Upper lobe of left lung (tissue), 4 donors: ENCODE measurements at regions not wholly inside any gene's neighbourhood (a gene's known extent, or its start where the extent isn't known, plus 50 kb on each side); places are given as distances from the start of the nearest gene placed in this dataset.

Source experiments
- POLR2AphosphoS5 ChIP-seq, 2 donors: sonication (generic); formaldehyde crosslinking; IDR thresholded peaks; one replicate each; pipeline ENCODE4 v1.5.1; 2017; ENCODE audit warnings: antibody characterized with exemption in 2 of 2
- TF ChIP-seq, protein P1 (sequence below), 6 experiments: fragments of 450-650 bp in 4 of 6; fragments of 200-600 bp in 2 of 6; sonication (generic) in 2 of 6; IDR thresholded peaks; one replicate each; pipeline ENCODE4 v1.5.1; 2016 to 2019; ENCODE audit warnings: antibody characterized with exemption in 6 of 6

DNA sequence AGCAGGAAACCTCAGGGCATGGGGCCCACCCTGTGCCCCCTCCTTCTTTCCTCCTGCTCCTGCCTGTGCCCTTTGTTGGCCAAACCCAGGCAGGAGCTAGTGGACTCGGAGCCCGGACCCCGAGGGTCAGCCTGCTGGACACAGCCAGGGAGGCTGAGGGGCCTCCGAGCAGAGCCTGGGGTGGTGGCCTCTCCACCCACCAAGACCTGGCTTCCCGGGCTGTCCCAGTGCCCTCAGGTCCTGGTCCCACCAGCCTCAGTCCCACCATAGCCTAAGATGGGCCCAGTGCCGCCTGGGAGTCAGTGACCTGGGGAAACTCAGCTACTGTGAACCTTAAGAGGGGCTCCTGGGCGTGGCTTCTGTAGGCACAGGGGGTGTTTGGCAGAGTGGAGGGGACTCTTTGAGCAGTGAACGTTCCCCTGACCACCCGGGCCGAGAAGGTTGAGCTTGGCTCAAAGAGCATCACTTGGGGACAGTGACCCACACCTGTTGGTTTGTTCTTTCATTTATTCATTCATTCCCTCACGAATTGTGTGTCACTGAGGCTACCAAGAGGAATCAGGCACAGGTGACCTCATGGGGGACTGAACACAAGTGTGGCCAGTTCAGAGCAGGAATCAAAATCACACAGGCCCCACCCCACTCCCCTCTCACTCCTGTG is 266.1 kb downstream of the ADGRD1 start:
- no peak for TF ChIP-seq POLR2AphosphoS5 (IDR thresholded peaks at IDR 0.05)
- TF ChIP-seq, protein P1, sequence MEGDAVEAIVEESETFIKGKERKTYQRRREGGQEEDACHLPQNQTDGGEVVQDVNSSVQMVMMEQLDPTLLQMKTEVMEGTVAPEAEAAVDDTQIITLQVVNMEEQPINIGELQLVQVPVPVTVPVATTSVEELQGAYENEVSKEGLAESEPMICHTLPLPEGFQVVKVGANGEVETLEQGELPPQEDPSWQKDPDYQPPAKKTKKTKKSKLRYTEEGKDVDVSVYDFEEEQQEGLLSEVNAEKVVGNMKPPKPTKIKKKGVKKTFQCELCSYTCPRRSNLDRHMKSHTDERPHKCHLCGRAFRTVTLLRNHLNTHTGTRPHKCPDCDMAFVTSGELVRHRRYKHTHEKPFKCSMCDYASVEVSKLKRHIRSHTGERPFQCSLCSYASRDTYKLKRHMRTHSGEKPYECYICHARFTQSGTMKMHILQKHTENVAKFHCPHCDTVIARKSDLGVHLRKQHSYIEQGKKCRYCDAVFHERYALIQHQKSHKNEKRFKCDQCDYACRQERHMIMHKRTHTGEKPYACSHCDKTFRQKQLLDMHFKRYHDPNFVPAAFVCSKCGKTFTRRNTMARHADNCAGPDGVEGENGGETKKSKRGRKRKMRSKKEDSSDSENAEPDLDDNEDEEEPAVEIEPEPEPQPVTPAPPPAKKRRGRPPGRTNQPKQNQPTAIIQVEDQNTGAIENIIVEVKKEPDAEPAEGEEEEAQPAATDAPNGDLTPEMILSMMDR (IDR thresholded peaks at IDR 0.05), result no peak
